ENCODE measurements at regions not wholly inside any gene's neighbourhood (a gene's known extent, or its start where the extent isn't known, plus 50 kb on each side); places are given as distances from the start of the nearest gene placed in this dataset.

GRCh38 chr3:130250982-130251381 is 94.5 kb upstream of the COL6A5 start:
- no peak for TF ChIP-seq POLR2AphosphoS5 (IDR thresholded peaks at IDR 0.05)
- no peak for TF ChIP-seq CTCF (IDR thresholded peaks at IDR 0.05)
